NCI-H1417 treated with DMSO at 0.1 percent for 48 hours (cell line): ENCODE measurements at regions not wholly inside any gene's neighbourhood (a gene's known extent, or its start where the extent isn't known, plus 50 kb on each side); places are given as distances from the start of the nearest gene placed in this dataset.
"Not testable (repeated sequence)": the region's sequence is repeated elsewhere in the genome, so short reads cannot be mapped to it uniquely, and the experiment has no call there.

Experiments
- DNase-seq: peaks from one replicate; lab custom pipeline; 2025; lab: John Stamatoyannopoulos, UW

- DNase-seq = no peak
These were observed 237.1 kb upstream of the NUDT6 start for GRCh38 chr4:123159479-123159878.

GRCh38 chr4:123162859-123163258 lies 233.7 kb upstream of the SPRY1 start:
- DNase-seq = no peak

- no peak for DNase-seq
These were observed 233.1 kb upstream of the SPRY1 start for GRCh38 chr4:123163501-123163900.

GRCh38 chr4:123166023-123166422 lies 230.6 kb upstream of the SPRY1 start:
- DNase-seq = no peak

- DNase-seq = no peak
These were observed 228.7 kb upstream of the SPRY1 start for GRCh38 chr4:123167931-123168330.

- DNase-seq = no peak
These were observed 227.8 kb upstream of the SPRY1 start for GRCh38 chr4:123168812-123169211.

GRCh38 chr4:123170843-123171242 lies 225.8 kb upstream of the SPRY1 start:
- no peak for DNase-seq

GRCh38 chr4:123176605-123177004 lies 220.0 kb upstream of the SPRY1 start:
- DNase-seq = no peak

GRCh38 chr4:123182289-123182688 lies 214.3 kb upstream of the SPRY1 start:
- no peak for DNase-seq

GRCh38 chr4:123183308-123183707 lies 213.3 kb upstream of the SPRY1 start:
- no peak for DNase-seq

GRCh38 chr4:123183754-123184153 lies 212.8 kb upstream of the SPRY1 start:
- DNase-seq = not testable (repeated sequence)

GRCh38 chr4:123186731-123187130 lies 209.9 kb upstream of the SPRY1 start:
- DNase-seq = no peak

- no peak for DNase-seq
These were observed 206.4 kb upstream of the SPRY1 start for GRCh38 chr4:123190176-123190575.

- no peak for DNase-seq
These were observed 204.9 kb upstream of the SPRY1 start for GRCh38 chr4:123191728-123192127.

GRCh38 chr4:123193802-123194367 lies 202.7 kb upstream of the SPRY1 start:
- DNase-seq = no peak

- no peak for DNase-seq
These were observed 197.9 kb upstream of the SPRY1 start for GRCh38 chr4:123198706-123199105.

GRCh38 chr4:123200051-123200940 lies 196.3 kb upstream of the SPRY1 start:
- no peak for DNase-seq

- DNase-seq = no peak
These were observed 191.9 kb upstream of the SPRY1 start for GRCh38 chr4:123204737-123205136.

- no peak for DNase-seq
These were observed 190.6 kb upstream of the SPRY1 start for GRCh38 chr4:123206016-123206415.

GRCh38 chr4:123209436-123209835 lies 187.2 kb upstream of the SPRY1 start:
- no peak for DNase-seq

GRCh38 chr4:123215536-123215935 lies 181.1 kb upstream of the SPRY1 start:
- DNase-seq = no peak

GRCh38 chr4:123216543-123216942 lies 180.1 kb upstream of the SPRY1 start:
- no peak for DNase-seq

- no peak for DNase-seq
These were observed 179.6 kb upstream of the SPRY1 start for GRCh38 chr4:123216946-123217345.

- DNase-seq = no peak
These were observed 178.9 kb upstream of the SPRY1 start for GRCh38 chr4:123217664-123218063.
